Astrocyte (in vitro differentiated cells and primary cell): ENCODE measurements at regions not wholly inside any gene's neighbourhood (a gene's known extent, or its start where the extent isn't known, plus 50 kb on each side); places are given as distances from the start of the nearest gene placed in this dataset.

Source experiments
- CTCF ChIP-seq: IDR thresholded peaks from 2 replicates; pipeline ENCODE4 v1.5.1; 2011; ENCODE audit warnings: low read depth, mild to moderate bottlenecking, inconsistent platforms, low read length, moderate library complexity; ENCODE audit not compliant: insufficient read depth
- EZH2 ChIP-seq: IDR thresholded peaks from 2 replicates; pipeline ENCODE4 v1.6.1; 2012; ENCODE audit warnings: mild to moderate bottlenecking, low read length, inconsistent platforms; ENCODE audit not compliant: insufficient read depth

- TF ChIP-seq CTCF (no peak), EZH2 (no peak)
These were observed 88.6 kb downstream of the MRPL14 start for GRCh38 chr6:44038543-44039065.
